Endodermal cell (in vitro differentiated cells): ENCODE measurements at regions not wholly inside any gene's neighbourhood (a gene's known extent, or its start where the extent isn't known, plus 50 kb on each side); places are given as distances from the start of the nearest gene placed in this dataset.

Experiments
- DNase-seq: peaks from one replicate; pipeline ENCODE4 v3.0.0-alpha.2; 2017
- H3K27ac ChIP-seq: 2 replicates; pipeline ENCODE4 v1.5.1; 2013; ENCODE audit warnings: mild to moderate bottlenecking, low read depth, low read length, moderate library complexity
- H3K27me3 ChIP-seq: 2 replicates; pipeline ENCODE4 v1.6.1; 2013; ENCODE audit warnings: mild to moderate bottlenecking, low read length, moderate library complexity; ENCODE audit not compliant: insufficient read depth, control insufficient read depth, poor library complexity, severe bottlenecking
- H3K36me3 ChIP-seq: 2 replicates; pipeline ENCODE4 v1.7.0; 2013; ENCODE audit warnings: mild to moderate bottlenecking, low read length, moderate library complexity; ENCODE audit not compliant: control insufficient read depth, insufficient read depth
- H3K4me1 ChIP-seq: one replicate; pipeline ENCODE4 v1.7.0; 2013; ENCODE audit warnings: low read length; ENCODE audit not compliant: control insufficient read depth, insufficient read depth
- H3K4me3 ChIP-seq: 2 replicates; pipeline ENCODE4 v1.5.1; 2013; ENCODE audit warnings: mild to moderate bottlenecking, low read length, moderate library complexity
- H3K9ac ChIP-seq: 2 replicates; pipeline ENCODE4 v1.6.1; 2013; ENCODE audit warnings: mild to moderate bottlenecking, low read length, moderate library complexity; ENCODE audit not compliant: poor library complexity, severe bottlenecking; ENCODE audit errors: extremely low read depth
- H3K9me3 ChIP-seq: 2 replicates; pipeline ENCODE4 v1.6.1; 2013; ENCODE audit warnings: mild to moderate bottlenecking, low read length, moderate library complexity; ENCODE audit not compliant: control insufficient read depth
- H3K27ac Mint-ChIP-seq: 2 replicates; pipeline ENCODE4 v1.8.0; 2020; ENCODE audit warnings: mixed read lengths
- H3K27me3 Mint-ChIP-seq: 2 replicates; pipeline ENCODE4 v1.8.0; 2021; ENCODE audit warnings: mild to moderate bottlenecking, mixed read lengths; ENCODE audit not compliant: insufficient read depth
- H3K36me3 Mint-ChIP-seq: 2 replicates; pipeline ENCODE4 v1.8.0; 2020; ENCODE audit warnings: low read depth, mixed read lengths
- H3K4me1 Mint-ChIP-seq: 2 replicates; pipeline ENCODE4 v1.8.0; 2020; ENCODE audit warnings: mixed read lengths
- H3K4me3 Mint-ChIP-seq: 2 replicates; pipeline ENCODE4 v1.8.0; 2020; ENCODE audit warnings: mild to moderate bottlenecking, moderate library complexity, mixed read lengths
- H3K9me3 Mint-ChIP-seq: 2 replicates; pipeline ENCODE4 v1.8.0; 2020; ENCODE audit warnings: mild to moderate bottlenecking, mixed read lengths
- WGBS, 2 experiments: methylation state at CpG; one replicate each; pipeline versions ENCODE4 v1.1.5 to v1.1.7; 2013; ENCODE audit warnings: missing lambda C conversion rate in 2 of 2, mixed read lengths in 1 of 2; ENCODE audit not compliant: insufficient coverage in 1 of 2, insufficient read length in 1 of 2; 5-methylcytosine and 5-hydroxymethylcytosine counted together
- TF ChIP-seq, protein P1 (sequence below): fragments of 200-600 bp; sonication (generic); conservative IDR thresholded peaks from 2 replicates; pipeline ENCODE4 v1.5.0; 2021; ENCODE audit warnings: antibody characterized with exemption, mild to moderate bottlenecking

- Histone ChIP-seq H3K9me3 (no peaks in the 10 kb centered on the region), H3K27ac (no peak overlapping the region), H3K4me3 (no peak overlapping the region), H3K4me1 (no peaks in the 10 kb centered on the region), H3K36me3 (no peaks in the 10 kb centered on the region), H3K9ac (no peak overlapping the region), H3K27me3 (no peaks in the 10 kb centered on the region)
- no peak for DNase-seq
- H3K36me3 Mint-ChIP-seq = no peaks in the 10 kb centered on the region
- H3K27ac Mint-ChIP-seq = no peak overlapping the region
- peaks cover 2% of the 10 kb centered on the region for H3K9me3 Mint-ChIP-seq
- H3K4me1 Mint-ChIP-seq = no peaks in the 10 kb centered on the region
- H3K27me3 Mint-ChIP-seq = no peaks in the 10 kb centered on the region
- WGBS, 2 experiments = 98% methylated on average over 2 of the region's 2 CpGs; no CpG with 5 or more reads in 1 of the 2 experiments
- TF ChIP-seq, protein P1, sequence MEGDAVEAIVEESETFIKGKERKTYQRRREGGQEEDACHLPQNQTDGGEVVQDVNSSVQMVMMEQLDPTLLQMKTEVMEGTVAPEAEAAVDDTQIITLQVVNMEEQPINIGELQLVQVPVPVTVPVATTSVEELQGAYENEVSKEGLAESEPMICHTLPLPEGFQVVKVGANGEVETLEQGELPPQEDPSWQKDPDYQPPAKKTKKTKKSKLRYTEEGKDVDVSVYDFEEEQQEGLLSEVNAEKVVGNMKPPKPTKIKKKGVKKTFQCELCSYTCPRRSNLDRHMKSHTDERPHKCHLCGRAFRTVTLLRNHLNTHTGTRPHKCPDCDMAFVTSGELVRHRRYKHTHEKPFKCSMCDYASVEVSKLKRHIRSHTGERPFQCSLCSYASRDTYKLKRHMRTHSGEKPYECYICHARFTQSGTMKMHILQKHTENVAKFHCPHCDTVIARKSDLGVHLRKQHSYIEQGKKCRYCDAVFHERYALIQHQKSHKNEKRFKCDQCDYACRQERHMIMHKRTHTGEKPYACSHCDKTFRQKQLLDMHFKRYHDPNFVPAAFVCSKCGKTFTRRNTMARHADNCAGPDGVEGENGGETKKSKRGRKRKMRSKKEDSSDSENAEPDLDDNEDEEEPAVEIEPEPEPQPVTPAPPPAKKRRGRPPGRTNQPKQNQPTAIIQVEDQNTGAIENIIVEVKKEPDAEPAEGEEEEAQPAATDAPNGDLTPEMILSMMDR = no peak
- no peak overlapping the region for H3K4me3 Mint-ChIP-seq
Measured at GRCh38 chr9:11713077-11713476, 980.1 kb upstream of the TYRP1 start.

- no peak for DNase-seq
- no peak overlapping the region for H3K9ac ChIP-seq
- no peaks in the 10 kb centered on the region for H3K36me3 ChIP-seq
- H3K4me1 ChIP-seq = no peaks in the 10 kb centered on the region
- Mint-ChIP-seq H3K4me1 (peaks cover 4% of the 10 kb centered on the region), H3K27ac (no peak overlapping the region), H3K9me3 (peaks cover 16% of the 10 kb centered on the region), H3K27me3 (no peaks in the 10 kb centered on the region), H3K4me3 (no peak overlapping the region), H3K36me3 (no peaks in the 10 kb centered on the region)
- no peak overlapping the region for H3K27ac ChIP-seq
- WGBS, 2 experiments = 76% methylated on average over 3 of the region's 3 CpGs; no CpG with 5 or more reads in 1 of the 2 experiments
- H3K9me3 ChIP-seq = peaks cover 6% of the 10 kb centered on the region
- H3K27me3 ChIP-seq = no peaks in the 10 kb centered on the region
- H3K4me3 ChIP-seq = peak overlapping the region; percentile 5
- TF ChIP-seq, protein P1 = no peak
Measured at GRCh38 chr9:11722957-11723356, 970.2 kb upstream of the TYRP1 start.

- Histone ChIP-seq H3K4me3 (no peak overlapping the region), H3K4me1 (no peaks in the 10 kb centered on the region), H3K27ac (no peak overlapping the region), H3K27me3 (no peaks in the 10 kb centered on the region), H3K9me3 (peaks cover 6% of the 10 kb centered on the region), H3K36me3 (no peaks in the 10 kb centered on the region), H3K9ac (no peak overlapping the region)
- peaks cover 9% of the 10 kb centered on the region for H3K9me3 Mint-ChIP-seq
- H3K4me3 Mint-ChIP-seq = no peak overlapping the region
- H3K27ac Mint-ChIP-seq = no peak overlapping the region
- H3K27me3 Mint-ChIP-seq = no peaks in the 10 kb centered on the region
- peaks cover 4% of the 10 kb centered on the region for H3K4me1 Mint-ChIP-seq
- WGBS, 2 experiments = 100% methylated on average over 1 of the region's 1 CpG; no CpG with 5 or more reads in 1 of the 2 experiments
- H3K36me3 Mint-ChIP-seq = no peaks in the 10 kb centered on the region
- TF ChIP-seq, protein P1 = no peak
- no peak for DNase-seq
Measured at GRCh38 chr9:11726659-11727058, 966.5 kb upstream of the TYRP1 start.
